ENCODE measurements at regions not wholly inside any gene's neighbourhood (a gene's known extent, or its start where the extent isn't known, plus 50 kb on each side); places are given as distances from the start of the nearest gene placed in this dataset.

DNA sequence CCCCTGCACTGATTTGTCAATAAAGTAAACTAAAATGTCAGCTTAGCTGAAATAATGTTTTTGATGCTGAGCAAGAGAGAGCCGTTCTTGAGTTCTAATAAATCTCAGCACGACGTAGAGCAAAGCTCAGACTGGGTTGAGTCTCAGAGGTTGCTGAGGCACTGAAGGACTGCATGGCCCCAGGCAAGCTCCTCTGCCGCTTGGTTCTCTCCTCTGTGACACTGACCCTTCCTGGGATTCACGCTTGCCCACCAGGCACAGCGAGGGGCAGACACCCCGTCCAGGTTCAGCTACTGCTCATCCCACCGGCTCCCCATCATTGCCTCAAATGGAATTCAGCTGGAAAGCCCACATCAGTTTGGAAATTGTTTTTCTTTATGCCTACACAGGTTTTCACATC, 129.8 kb downstream of the IRX2 start:
- Histone ChIP-seq H3K36me3 (replicated peaks in 1 of 2; ENCODE audit: insufficient read depth in 1 of 2, low read depth in 2 of 2) (no peaks in the 10 kb centered on the region), H3K4me3 (no peak overlapping the region), H3K27ac (no peak overlapping the region), H3K27me3 (no peaks in the 10 kb centered on the region), H3K9me3 (no peaks in the 10 kb centered on the region), H3K4me1 (no peaks in the 10 kb centered on the region)
- intact Hi-C loops (cut with DNase I) = no loop called here
- no peak for ATAC-seq
- TF ChIP-seq, protein P1, sequence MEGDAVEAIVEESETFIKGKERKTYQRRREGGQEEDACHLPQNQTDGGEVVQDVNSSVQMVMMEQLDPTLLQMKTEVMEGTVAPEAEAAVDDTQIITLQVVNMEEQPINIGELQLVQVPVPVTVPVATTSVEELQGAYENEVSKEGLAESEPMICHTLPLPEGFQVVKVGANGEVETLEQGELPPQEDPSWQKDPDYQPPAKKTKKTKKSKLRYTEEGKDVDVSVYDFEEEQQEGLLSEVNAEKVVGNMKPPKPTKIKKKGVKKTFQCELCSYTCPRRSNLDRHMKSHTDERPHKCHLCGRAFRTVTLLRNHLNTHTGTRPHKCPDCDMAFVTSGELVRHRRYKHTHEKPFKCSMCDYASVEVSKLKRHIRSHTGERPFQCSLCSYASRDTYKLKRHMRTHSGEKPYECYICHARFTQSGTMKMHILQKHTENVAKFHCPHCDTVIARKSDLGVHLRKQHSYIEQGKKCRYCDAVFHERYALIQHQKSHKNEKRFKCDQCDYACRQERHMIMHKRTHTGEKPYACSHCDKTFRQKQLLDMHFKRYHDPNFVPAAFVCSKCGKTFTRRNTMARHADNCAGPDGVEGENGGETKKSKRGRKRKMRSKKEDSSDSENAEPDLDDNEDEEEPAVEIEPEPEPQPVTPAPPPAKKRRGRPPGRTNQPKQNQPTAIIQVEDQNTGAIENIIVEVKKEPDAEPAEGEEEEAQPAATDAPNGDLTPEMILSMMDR (IDR thresholded peaks at IDR 0.05) = no peak
- TF ChIP-seq POLR2A (IDR thresholded peaks at IDR 0.05) = no peak
- no peak for DNase-seq
- WGBS, 2 donors = 64 to 70% methylated on average over 8 of the region's 8 CpGs

DNA sequence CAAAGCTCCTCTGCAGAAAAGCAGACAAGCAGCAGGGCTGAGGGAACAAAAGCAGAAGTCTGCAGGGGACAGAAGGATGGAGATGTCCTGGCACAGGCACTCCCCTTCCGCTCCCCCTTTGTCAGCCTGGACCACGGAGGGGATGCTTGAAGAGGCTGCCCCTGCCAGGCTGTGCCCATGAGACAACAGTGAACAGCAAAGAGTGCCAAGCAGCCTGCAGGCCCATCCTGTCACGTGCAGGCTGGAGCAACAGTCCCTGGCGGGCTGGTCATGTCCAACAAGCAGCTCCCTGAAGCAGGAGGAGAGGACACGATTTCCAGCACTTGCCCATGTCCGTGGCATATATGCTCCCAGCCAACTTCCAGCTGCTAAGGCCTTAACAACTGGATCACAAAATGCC, 132.3 kb downstream of the IRX2 start:
- WGBS, 2 donors = 59 to 63% methylated on average over 5 to 6 of the region's 6 CpGs
- Histone ChIP-seq H3K36me3 (replicated peaks in 1 of 2; ENCODE audit: insufficient read depth in 1 of 2, low read depth in 2 of 2) (no peaks in the 10 kb centered on the region), H3K4me1 (no peaks in the 10 kb centered on the region), H3K27me3 (no peaks in the 10 kb centered on the region), H3K27ac (no peak overlapping the region), H3K9me3 (no peaks in the 10 kb centered on the region), H3K4me3 (no peak overlapping the region)
- ATAC-seq (no peak), DNase-seq (no peak)
- intact Hi-C loops (cut with DNase I) = no loop called here
- TF ChIP-seq POLR2A (IDR thresholded peaks at IDR 0.05) = no peak

DNA sequence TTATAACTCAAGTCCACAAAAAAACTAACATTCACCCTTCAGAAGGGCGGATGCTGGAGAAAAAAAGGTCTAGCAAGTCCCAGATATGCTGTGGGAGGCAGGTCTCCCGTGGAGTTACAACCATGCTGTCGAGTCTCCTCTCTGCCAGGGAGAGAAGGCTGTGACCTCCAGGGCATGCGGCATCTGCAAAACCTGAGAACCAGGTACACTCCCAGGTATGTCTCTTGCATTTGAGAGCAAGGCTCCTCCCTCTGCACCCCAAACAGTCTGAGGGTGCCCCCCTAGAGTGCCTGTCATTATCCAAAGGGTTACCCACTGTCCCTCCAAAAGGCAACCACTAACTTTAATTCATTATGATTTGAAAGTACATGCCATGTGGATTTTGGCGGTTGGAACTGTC, 134.0 kb downstream of the IRX2 start:
- no peak for ATAC-seq
- WGBS, 2 donors = 70 to 73% methylated on average over 5 of the region's 5 CpGs

DNA sequence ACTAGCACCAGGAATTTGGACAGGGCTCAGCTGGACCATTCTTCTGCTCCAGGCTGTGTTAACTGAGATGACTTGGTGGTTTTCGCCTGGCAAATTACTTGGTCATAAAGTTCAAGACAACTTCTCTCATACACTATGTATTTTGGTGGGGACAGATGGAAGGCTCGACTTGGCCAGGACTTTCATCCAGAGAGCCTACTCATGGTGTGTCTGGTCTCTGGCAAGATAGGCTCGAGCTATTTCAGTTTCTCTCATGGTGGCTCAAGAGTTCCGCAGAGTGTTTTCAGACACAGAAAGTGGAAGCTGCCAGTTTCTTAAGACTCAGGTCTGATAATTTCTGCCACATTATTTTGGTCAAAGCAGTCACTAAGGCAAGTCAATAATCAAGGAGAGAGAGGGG, 135.6 kb downstream of the IRX2 start:
- no peak for DNase-seq
- Histone ChIP-seq H3K36me3 (replicated peaks in 1 of 2; ENCODE audit: insufficient read depth in 1 of 2, low read depth in 2 of 2) (no peaks in the 10 kb centered on the region), H3K9me3 (no peaks in the 10 kb centered on the region), H3K4me3 (no peak overlapping the region), H3K4me1 (no peaks in the 10 kb centered on the region), H3K27ac (no peak overlapping the region), H3K27me3 (no peaks in the 10 kb centered on the region)
- WGBS, 2 donors = 64 to 66% methylated on average over 4 of the region's 4 CpGs
- ATAC-seq = no peak
- TF ChIP-seq, protein P1 (IDR thresholded peaks at IDR 0.05) = no peak
- TF ChIP-seq POLR2A (IDR thresholded peaks at IDR 0.05) = no peak
- intact Hi-C loops (cut with DNase I) = no loop called here

More for the DNA sequence above, 134.0 kb downstream of the IRX2 start:
- Histone ChIP-seq H3K4me1 (no peaks in the 10 kb centered on the region), H3K27me3 (no peaks in the 10 kb centered on the region), H3K36me3 (replicated peaks in 1 of 2; ENCODE audit: insufficient read depth in 1 of 2, low read depth in 2 of 2) (no peaks in the 10 kb centered on the region), H3K4me3 (no peak overlapping the region), H3K9me3 (no peaks in the 10 kb centered on the region), H3K27ac (no peak overlapping the region)
- intact Hi-C loops (cut with DNase I) = no loop called here
- TF ChIP-seq, protein P1 (IDR thresholded peaks at IDR 0.05) = no peak
- no peak for TF ChIP-seq POLR2A (IDR thresholded peaks at IDR 0.05)
- no peak for DNase-seq

DNA sequence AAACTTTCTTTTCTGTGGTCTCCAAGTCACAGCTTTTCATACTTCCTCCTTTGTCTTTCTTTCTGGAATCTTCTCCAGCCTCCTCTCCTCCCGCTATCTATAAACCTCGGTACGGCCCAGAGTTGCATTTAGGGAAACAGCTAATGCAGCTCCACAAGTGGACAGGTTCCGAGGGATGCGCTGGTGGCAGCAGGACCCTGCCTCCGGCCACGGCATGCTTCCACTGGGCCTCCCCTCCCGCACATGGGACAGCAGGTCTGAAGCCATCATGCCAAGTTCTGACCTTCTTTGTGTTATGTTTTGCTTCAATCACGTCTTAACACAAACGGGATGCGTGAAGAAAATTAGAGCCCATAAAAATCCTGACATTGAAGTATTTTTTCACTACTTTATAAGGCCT, 136.9 kb downstream of the IRX2 start:
- no peak for DNase-seq
- Histone ChIP-seq H3K4me1 (no peaks in the 10 kb centered on the region), H3K27ac (no peak overlapping the region), H3K27me3 (no peaks in the 10 kb centered on the region), H3K4me3 (no peak overlapping the region), H3K36me3 (replicated peaks in 1 of 2; ENCODE audit: insufficient read depth in 1 of 2, low read depth in 2 of 2) (no peaks in the 10 kb centered on the region), H3K9me3 (no peaks in the 10 kb centered on the region)
- TF ChIP-seq, protein P1 (IDR thresholded peaks at IDR 0.05) = no peak
- TF ChIP-seq POLR2A (IDR thresholded peaks at IDR 0.05) = no peak
- intact Hi-C loops (cut with DNase I) = no loop called here
- 66 to 70% methylated on average over 11 of the region's 11 CpGs for WGBS, 2 donors
- no peak for ATAC-seq

Data from body of pancreas (tissue), 4 donors.